GM23248 (cell line): ENCODE measurements at regions not wholly inside any gene's neighbourhood (a gene's known extent, or its start where the extent isn't known, plus 50 kb on each side); places are given as distances from the start of the nearest gene placed in this dataset.

Experiments used
- DNase-seq: peaks from one replicate; pipeline ENCODE4 v3.0.0-alpha.2; 2015
- H2AFZ ChIP-seq: fragments of 200-600 bp; sonication (generic); 2 replicates; pipeline ENCODE4 v1.6.1; 2016; ENCODE audit warnings: antibody characterized with exemption
- H3F3A ChIP-seq: fragments of 200-600 bp; sonication (generic); 2 replicates; pipeline ENCODE4 v1.6.1; 2016; ENCODE audit warnings: mild to moderate bottlenecking, antibody characterized with exemption, mixed run types; ENCODE audit not compliant: insufficient read depth
- H3K27ac ChIP-seq: fragments of 200-600 bp; sonication (generic); 2 replicates; pipeline ENCODE4 v1.5.1; 2016; ENCODE audit warnings: mild to moderate bottlenecking
- H3K27me3 ChIP-seq: fragments of 200-600 bp; sonication (generic); replicated peaks from 2 replicates; pipeline ENCODE4 v1.6.1; 2016; ENCODE audit warnings: mild to moderate bottlenecking; ENCODE audit not compliant: insufficient read depth
- H3K36me3 ChIP-seq: fragments of 200-600 bp; sonication (generic); 2 replicates; pipeline ENCODE4 v1.6.1; 2016; ENCODE audit warnings: low read depth, mild to moderate bottlenecking
- H3K4me1 ChIP-seq: fragments of 200-600 bp; sonication (generic); 2 replicates; pipeline ENCODE4 v1.6.1; 2016; ENCODE audit warnings: mild to moderate bottlenecking; ENCODE audit not compliant: insufficient read depth
- H3K4me2 ChIP-seq: fragments of 200-600 bp; sonication (generic); one replicate; pipeline ENCODE4 v1.6.1; 2016; ENCODE audit warnings: mild to moderate bottlenecking; ENCODE audit not compliant: unreplicated experiment
- H3K4me3 ChIP-seq: fragments of 200-600 bp; sonication (generic); 2 replicates; pipeline ENCODE4 v1.5.1; 2016; ENCODE audit warnings: mild to moderate bottlenecking
- H3K79me2 ChIP-seq: fragments of 200-600 bp; sonication (generic); 2 replicates; pipeline ENCODE4 v1.6.1; 2016; ENCODE audit warnings: mild to moderate bottlenecking; ENCODE audit not compliant: insufficient read depth
- H3K9ac ChIP-seq: fragments of 200-600 bp; sonication (generic); 2 replicates; pipeline ENCODE4 v1.6.1; 2016; ENCODE audit warnings: mild to moderate bottlenecking
- H3K9me2 ChIP-seq: fragments of 200-600 bp; sonication (generic); 2 replicates; pipeline ENCODE4 v1.6.1; 2016; ENCODE audit warnings: mixed run types, mild to moderate bottlenecking, moderate library complexity; ENCODE audit not compliant: insufficient read depth
- H3K9me3 ChIP-seq: fragments of 200-600 bp; sonication (generic); one replicate; pipeline ENCODE4 v1.6.1; 2017; ENCODE audit warnings: low read depth
- H4K20me1 ChIP-seq: fragments of 200-600 bp; sonication (generic); 2 replicates; pipeline ENCODE4 v1.6.0; 2016; ENCODE audit not compliant: insufficient read depth
- EZH2 ChIP-seq: fragments of 200-600 bp; sonication (generic); IDR thresholded peaks from 2 replicates; pipeline ENCODE4 v1.6.1; 2018; ENCODE audit warnings: antibody characterized with exemption, mild to moderate bottlenecking; ENCODE audit not compliant: insufficient read depth, poor library complexity, severe bottlenecking
- EZH2phosphoT487 ChIP-seq: fragments of 200-600 bp; sonication (generic); IDR thresholded peaks from 2 replicates; pipeline ENCODE4 v1.6.1; 2018; ENCODE audit warnings: antibody characterized with exemption, moderate library complexity, mild to moderate bottlenecking, low read depth; ENCODE audit not compliant: insufficient read depth
- WGBS, 2 experiments: methylation state at CpG; one replicate each; pipeline ENCODE4 v1.1.6; 2015 to 2017; ENCODE audit warnings: low lambda C conversion rate in 2 of 2, low coverage in 1 of 2; ENCODE audit errors: missing lambda C conversion rate in 2 of 2; 5-methylcytosine and 5-hydroxymethylcytosine counted together
- in situ Hi-C: fragments of 300-500 bp; cut with MboI; formaldehyde crosslinking; loops from 2 replicates; pipeline ENCODE4 v1.15.0; 2020

DNA sequence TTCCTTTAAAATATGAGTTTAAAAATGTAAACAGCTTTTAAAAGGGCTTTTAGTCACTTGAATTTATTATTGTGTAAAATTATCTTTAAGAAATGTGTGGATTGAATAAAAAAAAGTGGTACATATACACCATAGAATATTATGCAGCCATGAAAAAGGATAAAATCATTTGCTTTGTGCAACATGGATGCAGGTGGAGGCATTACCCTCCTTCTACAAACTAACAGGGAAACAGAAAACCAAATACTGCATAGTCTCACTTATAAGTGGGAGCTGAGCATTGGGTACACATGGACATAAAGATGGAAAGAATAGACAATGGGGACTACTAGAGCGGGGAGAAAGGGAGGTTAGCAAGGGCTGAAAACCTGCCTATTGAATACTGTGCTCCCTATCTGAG is 999.3 kb downstream of the SLITRK5 start:
- Histone ChIP-seq H2AFZ (no peak overlapping the region), H3F3A (no peaks in the 10 kb centered on the region), H4K20me1 (no peaks in the 10 kb centered on the region), H3K4me3 (no peak overlapping the region), H3K27me3 (no peaks in the 10 kb centered on the region), H3K9me2 (no peaks in the 10 kb centered on the region), H3K27ac (no peak overlapping the region), H3K36me3 (no peaks in the 10 kb centered on the region), H3K4me2 (no peak overlapping the region), H3K4me1 (no peaks in the 10 kb centered on the region), H3K9me3 (no peaks in the 10 kb centered on the region), H3K9ac (no peak overlapping the region), H3K79me2 (no peaks in the 10 kb centered on the region)
- TF ChIP-seq EZH2phosphoT487: no peak
- TF ChIP-seq EZH2: no peak
- in situ Hi-C loops: no loop called here
- DNase-seq: no peak
- 7 to 19% methylated on average over 1 of the region's 1 CpG for WGBS, 2 experiments

DNA sequence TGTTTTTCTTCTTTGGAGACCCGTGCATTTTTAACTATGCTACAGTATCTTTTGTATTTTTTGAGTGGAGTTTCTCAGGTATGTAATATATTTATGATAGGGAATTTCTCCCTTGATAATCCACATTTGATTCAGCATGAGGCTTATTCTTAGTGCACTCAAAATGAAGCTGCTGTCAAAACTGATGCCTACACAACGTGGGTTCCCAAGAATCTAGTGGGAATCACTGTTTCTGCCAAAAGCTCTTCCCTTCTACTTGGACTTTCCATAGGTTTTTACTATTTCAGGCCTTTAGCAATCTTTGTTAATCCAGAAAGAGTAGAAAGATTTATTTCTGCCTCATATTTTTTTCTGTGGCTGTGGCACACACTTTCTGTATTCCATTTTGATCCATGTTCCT is 1003.7 kb downstream of the SLITRK5 start:
- H3K4me3 ChIP-seq: no peak overlapping the region
- H3F3A ChIP-seq: no peaks in the 10 kb centered on the region
- in situ Hi-C loops: no loop called here
- WGBS, 2 experiments: 14 to 19% methylated on average over 2 of the region's 2 CpGs
- no peaks in the 10 kb centered on the region for H3K36me3 ChIP-seq
- no peak overlapping the region for H3K9ac ChIP-seq
- DNase-seq: no peak
- H2AFZ ChIP-seq: no peak overlapping the region
- no peak for TF ChIP-seq EZH2phosphoT487
- no peak for TF ChIP-seq EZH2
- no peak overlapping the region for H3K4me2 ChIP-seq
- H3K9me3 ChIP-seq: peaks cover 3% of the 10 kb centered on the region
- no peaks in the 10 kb centered on the region for H3K79me2 ChIP-seq
- no peaks in the 10 kb centered on the region for H4K20me1 ChIP-seq
- H3K9me2 ChIP-seq: no peaks in the 10 kb centered on the region
- H3K27ac ChIP-seq: no peak overlapping the region
- H3K27me3 ChIP-seq: no peaks in the 10 kb centered on the region
- no peaks in the 10 kb centered on the region for H3K4me1 ChIP-seq

DNA sequence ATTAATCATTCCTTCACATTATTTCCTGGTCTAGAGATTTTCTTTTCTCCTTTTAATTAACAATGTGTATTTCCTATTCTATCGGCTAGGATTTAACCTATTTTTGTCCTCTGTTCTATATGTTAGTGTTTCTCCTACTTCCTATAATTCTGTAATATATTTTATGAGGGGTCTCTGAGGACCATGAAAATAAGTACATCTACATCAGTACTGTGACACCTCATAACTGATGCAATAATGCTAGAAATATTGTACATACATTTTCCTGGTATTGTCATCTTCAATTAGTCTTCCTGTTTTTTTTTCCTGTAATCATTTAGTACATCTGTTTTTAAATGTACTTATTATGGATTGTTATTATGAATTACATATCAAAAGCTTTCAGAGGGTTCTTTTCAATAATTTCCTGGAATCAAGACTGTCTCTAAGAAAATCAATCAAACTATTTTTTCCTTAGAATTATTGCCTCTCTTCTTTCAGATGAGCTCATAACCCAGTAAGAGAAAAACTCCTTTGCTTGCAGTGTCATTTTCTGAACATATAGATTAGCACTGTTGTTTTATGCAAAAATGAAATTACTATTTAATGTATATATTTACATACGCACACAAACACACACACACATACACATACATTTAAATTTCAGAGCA is 1004.3 kb downstream of the SLITRK5 start:
- no peaks in the 10 kb centered on the region for H3K9me2 ChIP-seq
- WGBS, 2 experiments: 29 to 38% methylated on average over 2 of the region's 2 CpGs
- no peak overlapping the region for H3K4me3 ChIP-seq
- no peaks in the 10 kb centered on the region for H3K36me3 ChIP-seq
- no peaks in the 10 kb centered on the region for H3K27me3 ChIP-seq
- H3K4me2 ChIP-seq: no peak overlapping the region
- no peaks in the 10 kb centered on the region for H3F3A ChIP-seq
- no peaks in the 10 kb centered on the region for H4K20me1 ChIP-seq
- H3K9ac ChIP-seq: no peak overlapping the region
- no peak overlapping the region for H3K27ac ChIP-seq
- no peak for TF ChIP-seq EZH2
- TF ChIP-seq EZH2phosphoT487: no peak
- no peaks in the 10 kb centered on the region for H3K79me2 ChIP-seq
- DNase-seq: no peak
- H2AFZ ChIP-seq: no peak overlapping the region
- H3K4me1 ChIP-seq: no peaks in the 10 kb centered on the region
- H3K9me3 ChIP-seq: peaks cover 3% of the 10 kb centered on the region
- in situ Hi-C loops: no loop called here

DNA sequence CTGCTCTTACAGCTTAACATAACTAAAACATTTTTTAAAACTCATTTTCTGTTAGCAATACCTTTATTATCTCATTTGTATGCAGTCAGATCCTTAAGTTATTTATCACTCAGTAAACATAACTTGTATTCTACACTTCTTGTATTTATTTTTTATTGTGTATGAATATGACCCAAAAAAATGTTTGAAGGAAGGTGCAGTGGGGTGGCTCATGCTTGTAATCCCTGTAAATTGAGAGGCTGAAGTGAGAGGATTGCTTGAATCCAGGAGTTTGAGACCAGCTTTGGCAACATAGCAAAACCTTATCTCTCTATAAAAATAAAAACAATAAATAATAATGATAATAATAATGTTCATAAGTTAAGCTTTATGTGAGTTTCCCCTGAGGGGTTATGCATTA is 1004.8 kb downstream of the SLITRK5 start:
- H3K27me3 ChIP-seq: no peaks in the 10 kb centered on the region
- no peak overlapping the region for H3K27ac ChIP-seq
- no peak overlapping the region for H3K4me3 ChIP-seq
- no peaks in the 10 kb centered on the region for H3K9me2 ChIP-seq
- no peak overlapping the region for H3K9ac ChIP-seq
- no peaks in the 10 kb centered on the region for H3F3A ChIP-seq
- no peak overlapping the region for H2AFZ ChIP-seq
- no peaks in the 10 kb centered on the region for H3K4me1 ChIP-seq
- no peaks in the 10 kb centered on the region for H3K36me3 ChIP-seq
- DNase-seq: no peak
- in situ Hi-C loops: no loop called here
- H3K9me3 ChIP-seq: peaks cover 3% of the 10 kb centered on the region
- no peaks in the 10 kb centered on the region for H4K20me1 ChIP-seq
- H3K79me2 ChIP-seq: no peaks in the 10 kb centered on the region
- TF ChIP-seq EZH2phosphoT487: no peak
- TF ChIP-seq EZH2: no peak
- H3K4me2 ChIP-seq: no peak overlapping the region

DNA sequence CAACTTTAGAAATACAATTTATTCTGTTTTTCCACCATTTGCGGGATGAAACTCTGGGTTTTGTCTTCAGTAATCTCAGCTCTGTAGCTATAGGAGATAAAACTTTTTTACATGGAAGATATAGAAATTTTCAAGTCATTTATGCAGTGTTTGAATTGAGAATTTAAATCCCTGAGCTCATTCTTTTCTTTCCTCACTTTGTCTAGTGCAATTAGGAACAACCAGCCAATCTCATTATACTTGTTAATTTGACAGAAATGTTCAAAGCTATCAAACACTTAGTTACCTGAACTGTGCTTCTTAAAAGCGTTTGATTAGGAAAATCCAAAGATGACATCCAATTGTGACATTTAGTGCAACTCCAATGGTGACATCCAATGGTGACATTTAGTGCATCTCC is 1014.3 kb downstream of the SLITRK5 start:
- no peaks in the 10 kb centered on the region for H3K27me3 ChIP-seq
- H3K4me1 ChIP-seq: no peaks in the 10 kb centered on the region
- DNase-seq: no peak
- no peak overlapping the region for H3K4me2 ChIP-seq
- no peaks in the 10 kb centered on the region for H3F3A ChIP-seq
- no peaks in the 10 kb centered on the region for H3K79me2 ChIP-seq
- TF ChIP-seq EZH2 (no peak), EZH2phosphoT487 (no peak)
- WGBS, 2 experiments: 25 to 38% methylated on average over 2 of the region's 2 CpGs
- H2AFZ ChIP-seq: no peak overlapping the region
- H3K27ac ChIP-seq: no peak overlapping the region
- no peak overlapping the region for H3K4me3 ChIP-seq
- H4K20me1 ChIP-seq: no peaks in the 10 kb centered on the region
- no peaks in the 10 kb centered on the region for H3K36me3 ChIP-seq
- in situ Hi-C loops: no loop called here
- no peak overlapping the region for H3K9ac ChIP-seq
- no peaks in the 10 kb centered on the region for H3K9me3 ChIP-seq
- H3K9me2 ChIP-seq: no peaks in the 10 kb centered on the region
